ENCODE measurements at regions not wholly inside any gene's neighbourhood (a gene's known extent, or its start where the extent isn't known, plus 50 kb on each side); places are given as distances from the start of the nearest gene placed in this dataset.

- Histone ChIP-seq H3K27me3 (ENCODE audit: control insufficient read depth in 4 of 4, insufficient read depth in 4 of 4, low read length in 3 of 4) (no peaks in the 10 kb centered on the region), H3K4me3 (ENCODE audit: low read depth in 1 of 3, low read length in 3 of 3) (no peak overlapping the region), H3K27ac (ENCODE audit: low read depth in 1 of 2, low read length in 2 of 2) (no peak overlapping the region), H3K36me3 (ENCODE audit: control insufficient read depth in 4 of 4, insufficient read depth in 3 of 4, low read depth in 1 of 4, low read length in 3 of 4) (no peaks in the 10 kb centered on the region), H3K4me1 (ENCODE audit: control insufficient read depth in 4 of 4, insufficient read depth in 4 of 4, low read length in 3 of 4) (no peaks in the 10 kb centered on the region), H3K9me3 (ENCODE audit: control insufficient read depth in 4 of 4, low read length in 3 of 4) (no peaks in the 10 kb centered on the region), H3K9ac (ENCODE audit: low read depth in 1 of 2, low read length in 2 of 2) (no peak overlapping the region)
- no peak for TF ChIP-seq TAF1 (conservative IDR thresholded peaks at IDR 0.05)
- no peak for TF ChIP-seq MAX (IDR thresholded peaks at IDR 0.05)
- TF ChIP-seq RXRA (IDR thresholded peaks at IDR 0.05): no peak
- TF ChIP-seq SP1 (IDR thresholded peaks at IDR 0.05): no peak
- TF ChIP-seq RAD21 (IDR thresholded peaks at IDR 0.05): no peak
- no peak for TF ChIP-seq YY1 (IDR thresholded peaks at IDR 0.05)
- no peak for TF ChIP-seq HNF4A (conservative IDR thresholded peaks at IDR 0.05)
- no peak for TF ChIP-seq FOXA2 (IDR thresholded peaks at IDR 0.05)
- TF ChIP-seq HNF4G (IDR thresholded peaks at IDR 0.05): no peak
- TF ChIP-seq ATF3 (IDR thresholded peaks at IDR 0.05): no peak
- no peak for TF ChIP-seq FOXA1 (IDR thresholded peaks at IDR 0.05)
- WGBS: 65% methylated on average over 35 of the region's 35 CpGs
- DNase-seq (ENCODE audit: low spot score): no peak
Observed at GRCh38 chr11:70826541-70827335, 425.6 kb downstream of the SHANK2 start.

GRCh38 chr11:70828593-70829082 lies 423.7 kb downstream of the SHANK2 start:
- 83% methylated on average over 20 of the region's 20 CpGs for WGBS
- Histone ChIP-seq H3K4me3 (ENCODE audit: low read depth in 1 of 3, low read length in 3 of 3) (no peak overlapping the region), H3K27me3 (ENCODE audit: control insufficient read depth in 4 of 4, insufficient read depth in 4 of 4, low read length in 3 of 4) (no peaks in the 10 kb centered on the region), H3K36me3 (ENCODE audit: control insufficient read depth in 4 of 4, insufficient read depth in 3 of 4, low read depth in 1 of 4, low read length in 3 of 4) (no peaks in the 10 kb centered on the region), H3K4me1 (ENCODE audit: control insufficient read depth in 4 of 4, insufficient read depth in 4 of 4, low read length in 3 of 4) (no peaks in the 10 kb centered on the region), H3K9me3 (ENCODE audit: control insufficient read depth in 4 of 4, low read length in 3 of 4) (no peaks in the 10 kb centered on the region), H3K27ac (ENCODE audit: low read depth in 1 of 2, low read length in 2 of 2) (no peak overlapping the region), H3K9ac (ENCODE audit: low read depth in 1 of 2, low read length in 2 of 2) (no peak overlapping the region)
- no peak for TF ChIP-seq RXRA (IDR thresholded peaks at IDR 0.05)
- TF ChIP-seq SP1 (IDR thresholded peaks at IDR 0.05): no peak
- TF ChIP-seq EGR1 (IDR thresholded peaks at IDR 0.05; ENCODE audit: low read depth in 2 of 2): no peak
- no peak for TF ChIP-seq HNF4G (IDR thresholded peaks at IDR 0.05)
- TF ChIP-seq GABPA (IDR thresholded peaks at IDR 0.05 in 1 of 2, conservative IDR thresholded peaks at IDR 0.05 in 1 of 2): no peak
- TF ChIP-seq TAF1 (conservative IDR thresholded peaks at IDR 0.05): no peak
- TF ChIP-seq JUND (IDR thresholded peaks at IDR 0.05): no peak
- TF ChIP-seq REST (IDR thresholded peaks at IDR 0.05): no peak
- no peak for TF ChIP-seq HNF4A (conservative IDR thresholded peaks at IDR 0.05)
- TF ChIP-seq FOXA2 (IDR thresholded peaks at IDR 0.05): no peak
- TF ChIP-seq YY1 (IDR thresholded peaks at IDR 0.05): no peak
- no peak for TF ChIP-seq ATF3 (IDR thresholded peaks at IDR 0.05)
- no peak for TF ChIP-seq ZBTB33 (IDR thresholded peaks at IDR 0.05)
- no peak for TF ChIP-seq FOXA1 (IDR thresholded peaks at IDR 0.05)
- TF ChIP-seq RAD21 (IDR thresholded peaks at IDR 0.05): no peak
- TF ChIP-seq MAX (IDR thresholded peaks at IDR 0.05): no peak
- no peak for TF ChIP-seq NR2F2 (IDR thresholded peaks at IDR 0.05)
- TF ChIP-seq CTCF (IDR thresholded peaks at IDR 0.05; ENCODE audit: low read depth, low read length, missing input control): no peak
- DNase-seq (ENCODE audit: low spot score): no peak

Measured in liver (tissue), 8 donors.